BJ (cell line): ENCODE measurements at regions not wholly inside any gene's neighbourhood (a gene's known extent, or its start where the extent isn't known, plus 50 kb on each side); places are given as distances from the start of the nearest gene placed in this dataset.

Experiments used
- CTCF ChIA-PET: fragments of 350-600 bp; formaldehyde crosslinking; extraction: SDS; loops from one replicate; lab custom pipeline; 2021; ENCODE audit warnings: antibody characterized with exemption, inconsistent platforms; lab: Yijun Ruan, JAX
- POLR2A ChIA-PET: fragments of 300-600 bp; sonication (Branson Sonifier 250); formaldehyde crosslinking; extraction: SDS; loops from one replicate; lab custom pipeline; 2021; ENCODE audit warnings: antibody characterized with exemption; lab: Charles Lee
- DNase-seq: peaks from one replicate; pipeline ENCODE4 v3.0.0-alpha.2; 2011; ENCODE audit warnings: low read depth
- H3K27me3 ChIP-seq: 2 replicates; pipeline ENCODE4 v1.6.0; 2011; ENCODE audit warnings: low read length; ENCODE audit not compliant: control insufficient read depth, insufficient read depth
- H3K36me3 ChIP-seq: 2 replicates; pipeline ENCODE4 v1.5.1; 2011; ENCODE audit warnings: low read length; ENCODE audit not compliant: control insufficient read depth, insufficient read depth
- H3K4me3 ChIP-seq: 2 replicates; pipeline ENCODE4 v1.5.1; 2011; ENCODE audit warnings: low read depth, mild to moderate bottlenecking, control low read depth, low read length
- CTCF ChIP-seq: IDR thresholded peaks from 2 replicates; pipeline ENCODE4 v1.5.1; 2011; ENCODE audit warnings: low read depth, mild to moderate bottlenecking, control low read depth, inconsistent platforms, low read length, moderate library complexity; ENCODE audit not compliant: insufficient read depth

GRCh38 chr6:6845603-6846002 lies 257.1 kb downstream of the LY86 start:
- H3K27me3 ChIP-seq: no peaks in the 10 kb centered on the region
- no peaks in the 10 kb centered on the region for H3K36me3 ChIP-seq
- ChIA-PET CTCF (no interaction called here), POLR2A (no interaction called here)
- no peak for TF ChIP-seq CTCF
- no peak for DNase-seq
- no peak overlapping the region for H3K4me3 ChIP-seq

GRCh38 chr6:6847591-6847990 lies 259.1 kb downstream of the LY86 start:
- TF ChIP-seq CTCF: no peak
- no peaks in the 10 kb centered on the region for H3K36me3 ChIP-seq
- POLR2A ChIA-PET: interaction anchor here (0.6 kb wide), 1 partner anchor 198 kb away, joined by 5 read pairs; no protein-coding TSS in a partner anchor
- CTCF ChIA-PET: no interaction called here
- H3K4me3 ChIP-seq: no peak overlapping the region
- no peak for DNase-seq
- H3K27me3 ChIP-seq: no peaks in the 10 kb centered on the region

GRCh38 chr6:6851059-6851948 lies 256.5 kb upstream of the RREB1 start:
- ChIA-PET CTCF (interaction anchor here (0.5 to 1.2 kb wide), 2 partner anchors 64 to 236 kb away, joined by 3 to 4 read pairs; no protein-coding TSS in a partner anchor), POLR2A (interaction anchor here (0.6 kb wide), 2 partner anchors 10 to 576 kb away, joined by 3 read pairs; no protein-coding TSS in a partner anchor)
- Histone ChIP-seq H3K4me3 (no peak overlapping the region), H3K36me3 (no peaks in the 10 kb centered on the region), H3K27me3 (no peaks in the 10 kb centered on the region)
- TF ChIP-seq CTCF: no peak
- peak; percentile 96 for DNase-seq

GRCh38 chr6:6851949-6852261 lies 255.9 kb upstream of the RREB1 start:
- DNase-seq: no peak
- CTCF ChIA-PET: interaction anchor here (1.2 kb wide), 1 partner anchor 235 kb away, joined by 4 read pairs; no protein-coding TSS in a partner anchor
- POLR2A ChIA-PET: no interaction called here
- Histone ChIP-seq H3K27me3 (no peaks in the 10 kb centered on the region), H3K36me3 (no peaks in the 10 kb centered on the region), H3K4me3 (no peak overlapping the region)
- TF ChIP-seq CTCF: no peak
